Anterior cingulate cortex (tissue), 58 donors: ENCODE measurements at regions not wholly inside any gene's neighbourhood (a gene's known extent, or its start where the extent isn't known, plus 50 kb on each side); places are given as distances from the start of the nearest gene placed in this dataset.
A peak's percentile ranks its signal among the peaks of the same experiment; 100 is the strongest.

ENCODE experiments used
- DNase-seq, 58 donors: peaks; one replicate each; lab custom pipeline; 2025; lab: John Stamatoyannopoulos, UW

- DNase-seq, result no peak
Measured at GRCh38 chr1:5456090-5456811, 536.0 kb downstream of the NPHP4 start.

GRCh38 chr1:5455651-5456050, 536.6 kb downstream of the NPHP4 start:
- no peak for DNase-seq

GRCh38 chr1:5455056-5455455, 537.2 kb downstream of the NPHP4 start:
- DNase-seq, result no peak

GRCh38 chr1:5453347-5453746, 538.9 kb downstream of the NPHP4 start:
- no peak for DNase-seq

GRCh38 chr1:5451671-5452070, 540.6 kb downstream of the NPHP4 start:
- DNase-seq, result no peak

- no peak for DNase-seq
Measured at GRCh38 chr1:5448486-5448885, 543.7 kb downstream of the NPHP4 start.

- DNase-seq, result no peak
Measured at GRCh38 chr1:5447503-5447960, 544.7 kb downstream of the NPHP4 start.

GRCh38 chr1:5444396-5444795, 547.8 kb downstream of the NPHP4 start:
- peak in 6 of 58 donors; percentile 4 to 21 (median 10) for DNase-seq

GRCh38 chr1:5436808-5437207, 555.4 kb downstream of the NPHP4 start:
- DNase-seq, result no peak

GRCh38 chr1:5435414-5435813, 556.8 kb downstream of the NPHP4 start:
- DNase-seq, result no peak

- no peak for DNase-seq
Measured at GRCh38 chr1:5432436-5432835, 559.8 kb downstream of the NPHP4 start.

- no peak for DNase-seq
Measured at GRCh38 chr1:5430911-5431697, 561.1 kb downstream of the NPHP4 start.

- DNase-seq, result no peak
Measured at GRCh38 chr1:5430136-5430535, 562.1 kb downstream of the NPHP4 start.

GRCh38 chr1:5428351-5428750, 563.9 kb downstream of the NPHP4 start:
- DNase-seq, result no peak

- DNase-seq, result no peak
Measured at GRCh38 chr1:5427026-5427613, 565.1 kb downstream of the NPHP4 start.

GRCh38 chr1:5424802-5425703, 567.2 kb downstream of the NPHP4 start:
- no peak for DNase-seq

- DNase-seq, result peak in 2 of 58 donors; percentile 4 to 31
Measured at GRCh38 chr1:5423109-5423508, 569.1 kb downstream of the NPHP4 start.

- DNase-seq, result no peak
Measured at GRCh38 chr1:5419501-5419900, 572.7 kb downstream of the NPHP4 start.

- DNase-seq, result no peak
Measured at GRCh38 chr1:5416518-5416917, 575.7 kb downstream of the NPHP4 start.

GRCh38 chr1:5415606-5416005, 576.6 kb downstream of the NPHP4 start:
- no peak for DNase-seq
